Skin of body (tissue), 1 donor: ENCODE measurements at regions not wholly inside any gene's neighbourhood (a gene's known extent, or its start where the extent isn't known, plus 50 kb on each side); places are given as distances from the start of the nearest gene placed in this dataset.
"Not testable (repeated sequence)": the region's sequence is repeated elsewhere in the genome, so short reads cannot be mapped to it uniquely, and the experiment has no call there.

Experiments
- DNase-seq: peaks from one replicate; lab custom pipeline; 2025; lab: John Stamatoyannopoulos, UW

DNA sequence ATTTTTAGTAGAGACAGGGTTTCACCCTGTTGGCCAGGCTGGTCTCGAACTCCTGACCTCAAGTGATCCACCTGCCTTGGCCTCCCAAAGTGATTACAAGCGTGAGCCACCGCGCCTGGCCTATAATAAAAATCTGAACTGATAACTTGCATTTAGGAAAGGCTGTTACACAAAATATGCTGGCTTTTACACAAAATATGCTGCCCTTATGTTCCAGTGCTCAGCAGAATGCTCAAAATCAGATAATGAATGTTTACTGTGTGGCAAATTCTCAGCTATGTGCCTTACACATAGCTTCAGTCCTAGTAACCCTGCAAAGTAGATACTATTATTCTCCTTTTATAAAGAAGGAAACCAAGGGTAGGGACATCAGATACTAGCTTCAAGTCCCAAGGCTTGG, 141.3 kb upstream of the MSX2 start:
- no peak for DNase-seq

GRCh38 chr5:174585472-174585871, 138.9 kb upstream of the MSX2 start:
- DNase-seq = no peak

GRCh38 chr5:174586163-174586562, 138.2 kb upstream of the MSX2 start:
- not testable (repeated sequence) for DNase-seq

DNA sequence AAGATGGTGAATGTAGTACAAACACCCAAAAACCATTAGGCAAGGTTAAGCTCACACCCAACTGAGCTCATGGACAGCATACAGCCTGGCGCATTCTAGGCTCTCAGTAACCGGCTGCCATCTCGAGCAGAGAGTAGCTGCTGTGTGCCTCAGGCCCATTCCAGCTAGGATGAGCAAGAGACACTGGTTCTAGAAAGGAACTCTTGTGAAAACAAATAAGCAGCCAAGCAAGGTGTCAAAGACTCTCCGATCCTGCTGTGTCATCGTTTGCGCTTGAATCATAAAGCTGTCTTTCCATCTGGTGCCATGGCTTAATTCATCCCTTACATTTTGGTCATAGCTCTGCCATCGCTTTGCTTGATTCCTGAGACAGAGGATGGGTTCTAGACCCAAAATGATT, 135.4 kb upstream of the MSX2 start:
- DNase-seq = no peak

DNA sequence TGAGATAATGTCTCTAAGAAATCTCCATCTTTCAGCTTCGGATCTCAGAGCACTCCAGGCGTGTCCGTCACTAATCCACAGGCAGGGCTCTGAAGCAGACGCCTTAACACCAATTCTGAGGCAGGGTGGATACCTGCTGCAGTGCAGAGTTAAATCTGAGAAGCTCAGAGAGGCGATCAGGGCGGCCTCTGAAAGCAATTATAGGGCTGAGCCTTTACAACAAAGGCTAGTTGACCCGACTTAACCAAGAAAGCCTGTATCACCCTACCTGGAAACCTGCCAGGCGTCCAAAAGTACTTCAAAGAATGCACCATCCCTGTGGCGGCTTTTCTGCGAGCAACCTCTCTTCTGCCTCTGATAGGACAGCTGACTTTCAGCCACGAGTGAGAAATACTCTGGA, 134.8 kb upstream of the MSX2 start:
- no peak for DNase-seq

DNA sequence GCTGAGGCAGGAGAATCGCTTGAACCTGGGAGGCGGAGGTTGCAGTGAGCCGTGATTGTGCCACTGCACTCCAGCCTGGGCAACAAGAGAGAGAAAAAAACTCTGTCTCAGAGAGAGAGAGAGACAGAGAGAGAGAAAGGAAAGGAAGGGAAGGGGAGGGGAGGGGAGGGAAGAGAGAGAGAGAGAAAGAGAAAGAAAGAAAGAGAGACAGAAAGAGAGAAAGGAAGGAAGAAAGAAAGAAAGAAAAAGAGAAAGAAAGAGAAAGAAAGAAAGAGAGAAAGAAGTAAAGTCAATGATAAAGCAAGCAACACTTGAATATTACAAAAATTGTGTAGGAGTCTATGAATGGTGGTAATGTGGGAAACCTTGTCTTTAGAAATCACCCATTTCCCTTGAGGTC, 133.6 kb upstream of the MSX2 start:
- no peak for DNase-seq

DNA sequence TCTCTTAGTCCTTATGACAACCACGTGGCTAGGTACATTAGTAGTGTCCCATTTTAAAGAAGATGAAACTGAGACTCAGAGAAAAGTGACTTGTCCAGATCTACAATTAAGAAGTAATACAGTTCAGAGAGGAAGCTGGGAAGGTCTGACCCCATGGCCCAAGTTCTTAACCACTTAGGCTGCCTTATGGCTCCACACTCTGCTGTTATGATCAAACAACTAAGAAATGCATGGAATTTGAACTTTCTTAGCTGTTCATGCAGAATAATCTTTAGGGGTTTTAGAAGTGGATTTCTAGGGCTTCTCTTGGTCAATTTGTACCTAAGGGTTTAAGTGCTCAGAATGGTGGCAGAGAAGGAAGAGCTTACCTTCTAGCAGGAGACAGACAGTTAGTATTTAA, 128.0 kb upstream of the MSX2 start:
- DNase-seq = no peak

DNA sequence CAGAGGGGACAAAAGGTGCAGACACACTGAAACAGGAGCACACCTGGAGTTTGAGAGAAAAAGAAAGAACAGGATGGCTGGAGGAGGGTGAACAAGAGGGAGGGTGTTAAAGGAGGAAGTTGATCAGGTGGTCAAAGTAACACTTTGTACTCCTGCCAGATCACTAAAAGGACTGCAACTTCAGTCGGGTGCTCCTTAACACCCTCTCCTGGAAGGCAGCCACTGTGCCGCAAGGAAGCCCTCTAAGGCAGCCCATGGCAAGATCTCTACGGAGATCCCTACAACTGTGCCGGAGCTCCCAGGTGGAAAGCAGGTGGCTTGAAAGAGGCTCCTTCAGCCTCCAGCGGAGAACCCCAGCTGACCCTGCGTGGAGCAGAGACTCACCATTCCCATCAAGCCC, 124.4 kb upstream of the MSX2 start:
- no peak for DNase-seq

- DNase-seq = no peak
Measured at GRCh38 chr5:174601946-174602345, 122.4 kb upstream of the MSX2 start.

- DNase-seq = no peak
Measured at GRCh38 chr5:174606153-174606552, 118.2 kb upstream of the MSX2 start.

DNA sequence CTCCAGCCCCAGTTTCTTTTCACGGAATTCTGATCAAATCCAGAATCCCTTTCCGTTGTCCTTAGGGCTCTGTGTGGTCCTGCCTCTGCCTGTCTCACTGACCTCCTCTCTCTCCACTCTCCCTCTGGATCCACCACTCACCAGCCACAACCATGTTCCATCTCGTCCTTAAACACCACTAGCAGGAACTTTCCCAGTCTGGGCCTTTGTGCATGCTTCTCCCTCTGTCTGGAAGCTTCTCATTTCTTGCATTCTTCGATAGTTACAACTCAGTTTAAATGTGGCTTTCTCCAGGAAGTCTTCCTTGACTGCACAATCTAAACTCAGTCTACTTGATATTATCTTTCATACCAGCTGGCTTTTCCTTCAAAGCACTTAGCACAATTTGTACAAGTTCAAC, 117.7 kb upstream of the MSX2 start:
- no peak for DNase-seq

GRCh38 chr5:174607205-174607604, 117.2 kb upstream of the MSX2 start:
- DNase-seq = no peak

GRCh38 chr5:174607916-174608315, 116.5 kb upstream of the MSX2 start:
- DNase-seq = no peak

DNA sequence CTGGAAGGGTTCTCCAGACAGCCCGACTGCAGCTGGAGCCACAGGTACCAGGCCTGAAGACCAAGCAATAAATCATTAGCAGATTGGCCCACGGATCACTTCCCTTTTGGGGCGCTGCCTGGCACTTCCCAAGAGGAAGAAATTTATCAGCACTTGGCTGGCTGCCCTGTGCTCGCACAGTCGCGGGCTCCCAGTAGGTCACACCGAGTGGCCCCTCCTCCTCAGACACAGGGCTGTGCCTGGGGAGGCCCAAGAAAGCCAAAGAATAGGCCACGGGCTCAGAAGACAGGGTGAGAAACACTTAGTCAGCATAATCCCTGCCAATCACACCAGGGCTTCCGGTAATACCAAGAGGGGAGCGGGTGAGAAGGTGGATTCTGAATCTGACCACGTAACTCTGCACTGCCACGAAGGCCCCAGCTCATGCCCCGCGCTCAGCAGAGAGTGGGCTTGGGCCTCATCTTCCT, 115.7 kb upstream of the MSX2 start:
- no peak for DNase-seq

DNA sequence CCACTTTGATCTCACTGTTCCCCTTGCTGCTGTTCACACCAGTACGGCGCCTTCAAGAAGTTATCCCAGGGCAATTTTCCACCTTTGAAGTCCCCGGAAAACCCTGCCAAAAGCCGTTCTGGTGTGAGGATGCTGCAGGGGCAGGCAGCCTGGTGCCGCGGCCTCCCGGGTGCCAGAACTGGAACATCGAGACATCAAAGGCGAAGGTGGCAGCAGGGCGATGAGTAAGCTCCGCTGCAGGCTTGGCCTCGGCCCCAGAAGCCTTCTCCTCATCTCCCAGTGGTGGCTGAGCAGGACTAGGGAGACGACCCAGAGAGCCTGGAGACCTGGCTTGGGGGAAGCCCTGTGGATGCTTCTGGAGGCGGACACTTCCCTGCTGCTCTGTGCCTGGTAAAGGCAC, 115.3 kb upstream of the MSX2 start:
- no peak for DNase-seq

- no peak for DNase-seq
Measured at GRCh38 chr5:174610968-174611367, 113.4 kb upstream of the MSX2 start.

- no peak for DNase-seq
Measured at GRCh38 chr5:174612686-174613085, 111.7 kb upstream of the MSX2 start.

DNA sequence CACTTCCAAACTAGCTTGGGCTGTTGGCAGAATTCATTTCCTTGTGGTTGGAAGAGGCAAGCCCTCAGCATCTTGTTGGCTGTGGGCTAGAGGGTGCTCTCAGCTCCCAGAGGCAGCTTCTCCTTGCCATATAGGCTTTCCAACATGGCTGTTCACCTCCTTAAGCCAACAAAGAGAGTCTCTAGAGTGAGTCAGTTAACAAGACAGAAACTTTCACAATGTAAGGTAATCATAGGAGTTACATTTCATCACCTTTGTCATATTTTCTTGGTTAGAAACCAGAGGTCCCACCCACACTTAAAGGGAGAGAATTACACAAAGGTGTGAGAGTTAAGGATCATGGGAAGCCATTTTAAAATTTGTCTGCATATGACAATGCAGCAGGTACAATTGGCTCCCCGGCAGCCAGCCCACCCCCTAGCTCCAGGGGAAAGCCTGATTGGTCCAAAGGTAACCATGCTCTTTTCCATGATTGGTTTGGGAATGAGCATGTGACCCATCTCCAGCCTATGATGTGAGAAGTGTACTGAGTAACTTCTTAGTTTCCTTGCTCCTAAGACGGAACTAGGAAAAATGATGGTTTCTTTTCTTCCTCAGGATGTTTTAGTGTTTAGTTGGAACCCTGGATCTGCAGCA, 109.8 kb upstream of the MSX2 start:
- no peak for DNase-seq

- DNase-seq = no peak
Measured at GRCh38 chr5:174616036-174616435, 108.3 kb upstream of the MSX2 start.

DNA sequence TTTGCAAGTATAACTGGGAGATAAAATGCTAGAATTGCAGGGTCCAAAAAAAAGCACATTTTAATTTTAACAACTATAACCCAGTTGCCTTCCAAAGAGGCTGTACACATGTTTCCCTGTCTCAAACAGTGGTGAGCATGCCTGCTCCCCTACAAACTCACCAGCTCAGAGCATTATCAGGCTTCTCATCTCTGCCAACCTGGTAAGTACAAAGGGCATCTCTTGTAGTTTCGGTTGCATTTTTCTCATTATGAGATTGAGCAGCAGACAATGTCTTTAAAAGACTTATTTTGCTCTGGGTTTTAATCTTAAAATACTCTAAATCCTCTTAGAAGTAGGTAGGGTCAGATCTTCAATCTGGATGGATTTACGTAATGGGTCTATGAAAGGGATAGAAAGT, 107.1 kb upstream of the MSX2 start:
- DNase-seq = no peak

GRCh38 chr5:174617910-174618309, 106.5 kb upstream of the MSX2 start:
- no peak for DNase-seq

GRCh38 chr5:174618589-174618988, 105.8 kb upstream of the MSX2 start:
- no peak for DNase-seq

DNA sequence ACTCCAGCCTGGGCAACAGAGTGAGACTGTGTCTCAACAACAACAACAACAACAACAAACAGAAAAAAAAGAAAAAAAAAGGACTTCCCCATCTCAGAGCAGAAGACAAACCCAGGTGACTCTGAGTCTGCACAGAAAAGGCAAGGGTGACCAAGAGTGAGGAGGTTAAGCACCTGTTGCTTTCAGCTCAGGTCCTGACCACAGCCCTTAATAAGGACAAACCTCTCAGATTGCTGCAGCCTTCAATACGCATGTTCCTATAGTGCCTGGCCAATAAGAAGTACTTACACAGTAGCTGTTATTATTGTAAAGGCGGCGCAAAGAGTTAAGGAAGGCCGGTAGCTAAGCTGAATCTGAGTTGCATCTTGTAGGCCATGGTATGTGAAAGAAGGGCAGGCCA, 102.3 kb upstream of the MSX2 start:
- DNase-seq = no peak

DNA sequence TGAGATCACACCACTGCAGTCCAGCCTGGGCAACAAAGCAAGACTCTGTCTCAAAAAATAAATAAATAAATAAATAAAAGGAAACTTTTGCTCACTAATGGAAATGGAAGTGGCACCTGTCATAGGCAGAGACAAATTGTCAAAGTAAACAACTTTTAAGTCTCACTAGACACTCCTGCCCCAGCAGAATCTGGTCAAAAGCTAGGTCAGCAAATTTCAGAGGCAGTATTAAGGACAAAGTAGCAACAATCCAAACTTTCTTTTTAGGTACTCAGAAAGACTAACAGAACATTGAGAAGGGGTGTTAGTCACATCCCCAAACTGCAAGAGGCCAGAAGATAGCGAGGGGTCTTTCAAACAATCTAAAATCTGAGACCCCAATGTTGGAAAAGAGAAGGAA, 101.4 kb upstream of the MSX2 start:
- DNase-seq = no peak
